NCI-H2196 treated with DMSO at 0.1 percent for 48 hours (cell line): ENCODE measurements at regions not wholly inside any gene's neighbourhood (a gene's known extent, or its start where the extent isn't known, plus 50 kb on each side); places are given as distances from the start of the nearest gene placed in this dataset.

Experiments used
- DNase-seq: peaks from one replicate; lab custom pipeline; 2025; ENCODE audit not compliant: unreplicated experiment; lab: John Stamatoyannopoulos, UW

DNA sequence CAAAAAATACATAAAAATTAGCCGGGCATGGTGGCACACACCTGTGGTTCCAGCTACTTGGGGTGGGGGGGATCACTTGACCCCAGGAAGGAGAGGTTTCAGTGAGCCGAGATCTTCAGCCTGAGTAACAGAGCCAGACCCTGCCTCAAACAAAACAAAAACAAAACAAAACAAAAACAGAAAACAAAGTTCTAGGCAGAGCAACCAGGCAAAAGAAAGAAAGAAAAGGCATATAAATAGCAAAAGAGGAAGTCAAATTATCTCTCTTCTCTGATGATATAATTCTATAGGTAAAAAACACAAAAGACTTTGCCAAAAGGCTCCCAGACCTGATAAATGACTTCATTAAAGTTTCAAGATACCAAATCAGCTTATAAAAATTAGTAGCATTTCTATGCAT, 446.9 kb downstream of the HAO1 start:
- DNase-seq, result no peak

DNA sequence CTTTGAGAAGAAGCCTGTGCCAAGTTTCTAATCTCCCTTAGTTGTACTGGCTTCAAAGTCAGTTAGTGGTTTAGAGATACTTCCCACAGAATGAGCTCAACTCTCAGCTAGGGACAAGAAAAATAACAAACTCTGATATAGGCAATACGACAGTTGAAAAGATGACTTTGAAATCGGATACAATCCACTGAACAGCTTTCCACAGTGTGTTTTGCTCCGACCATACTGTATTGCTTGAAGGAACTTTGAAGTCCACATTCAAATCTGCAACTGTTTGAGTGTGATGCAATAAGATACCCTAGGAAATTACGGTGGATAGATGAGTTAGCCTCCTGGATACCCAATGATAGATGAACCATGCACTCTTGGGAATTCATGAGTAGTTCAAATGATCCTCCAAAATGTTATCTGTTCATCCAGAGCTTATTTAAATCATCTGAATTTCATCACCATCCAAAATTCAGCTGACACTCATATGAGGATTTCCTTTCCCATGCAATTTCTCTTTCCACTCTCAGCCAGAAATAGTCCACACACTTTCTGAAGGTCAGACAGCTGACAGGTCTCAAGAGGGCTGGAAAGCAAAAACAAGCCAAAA, 443.8 kb downstream of the HAO1 start:
- no peak for DNase-seq

DNA sequence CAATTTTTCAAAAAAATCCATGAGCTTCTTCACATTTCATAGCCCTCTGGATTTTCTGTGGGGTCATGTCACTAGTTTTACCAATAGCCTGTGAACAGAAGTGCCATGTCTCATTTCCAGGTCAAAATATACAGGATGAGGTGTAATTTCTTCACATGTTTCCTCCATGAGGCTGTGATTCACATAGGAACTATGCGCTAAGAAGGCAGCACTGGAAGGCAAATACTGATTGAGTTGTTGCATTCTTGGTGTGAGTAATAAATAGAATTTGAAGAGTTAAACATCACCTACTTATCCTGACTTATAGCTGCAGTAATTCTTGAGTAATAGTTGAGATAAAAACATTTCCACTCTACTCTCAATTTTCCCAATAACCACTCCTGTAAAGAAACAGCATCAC, 442.3 kb downstream of the HAO1 start:
- DNase-seq, result no peak

DNA sequence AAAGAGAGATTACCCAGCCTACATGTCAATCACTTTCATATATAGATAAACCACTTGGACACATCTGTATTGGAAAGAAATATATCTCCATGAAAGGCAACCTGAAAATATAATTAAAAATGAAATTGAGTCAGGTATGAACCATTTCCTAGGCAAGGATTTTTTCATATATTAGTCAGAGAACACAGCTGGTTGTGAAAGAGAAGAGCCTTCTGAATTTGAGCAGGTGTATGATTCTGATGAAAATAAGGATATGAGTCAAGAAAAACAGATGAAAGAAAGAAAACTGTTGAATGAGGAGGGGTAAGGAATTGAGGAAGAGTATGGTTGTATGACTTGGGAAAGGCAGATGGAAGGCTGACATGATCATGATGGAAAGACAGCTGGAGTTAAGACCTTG, 441.1 kb downstream of the HAO1 start:
- DNase-seq, result no peak

DNA sequence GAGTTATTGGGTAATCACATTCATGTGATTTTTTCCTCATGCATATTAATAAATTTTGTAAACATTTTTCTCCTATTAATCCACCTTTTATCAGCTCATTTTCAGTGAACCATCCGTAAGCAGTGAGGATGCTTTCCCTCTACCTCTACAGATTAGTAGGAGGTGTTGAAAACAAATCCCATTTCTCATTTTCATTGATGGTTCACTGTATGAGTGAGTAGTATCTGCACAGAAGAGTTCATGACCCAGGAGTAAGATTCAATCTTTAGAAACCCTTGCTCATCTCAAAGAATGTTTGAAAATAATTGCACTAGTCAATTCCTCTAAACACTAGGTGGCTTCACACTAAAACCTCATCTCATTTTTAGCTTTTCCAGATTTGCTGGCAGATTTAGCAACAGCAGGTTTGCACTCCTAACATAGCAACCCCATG, 440.0 kb downstream of the HAO1 start:
- no peak for DNase-seq

DNA sequence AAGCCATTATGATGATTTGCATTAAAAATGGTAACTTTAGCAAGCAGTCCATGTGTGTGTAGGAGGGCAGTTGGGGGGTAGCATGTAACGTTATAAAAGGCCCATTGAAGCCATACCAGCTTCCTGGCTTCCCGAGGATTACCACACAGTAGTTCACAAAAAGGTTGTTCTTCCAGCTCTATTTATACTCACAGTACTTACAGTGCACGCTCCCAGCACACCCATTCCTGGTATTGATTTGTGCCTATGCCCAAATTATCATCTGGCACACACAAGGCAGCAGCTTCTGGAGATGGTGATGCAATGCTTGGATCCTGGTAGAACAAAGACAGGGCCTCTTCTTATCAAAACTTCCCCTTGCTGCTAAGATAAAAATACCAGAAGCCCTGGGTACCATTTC, 436.8 kb downstream of the HAO1 start:
- DNase-seq, result no peak

DNA sequence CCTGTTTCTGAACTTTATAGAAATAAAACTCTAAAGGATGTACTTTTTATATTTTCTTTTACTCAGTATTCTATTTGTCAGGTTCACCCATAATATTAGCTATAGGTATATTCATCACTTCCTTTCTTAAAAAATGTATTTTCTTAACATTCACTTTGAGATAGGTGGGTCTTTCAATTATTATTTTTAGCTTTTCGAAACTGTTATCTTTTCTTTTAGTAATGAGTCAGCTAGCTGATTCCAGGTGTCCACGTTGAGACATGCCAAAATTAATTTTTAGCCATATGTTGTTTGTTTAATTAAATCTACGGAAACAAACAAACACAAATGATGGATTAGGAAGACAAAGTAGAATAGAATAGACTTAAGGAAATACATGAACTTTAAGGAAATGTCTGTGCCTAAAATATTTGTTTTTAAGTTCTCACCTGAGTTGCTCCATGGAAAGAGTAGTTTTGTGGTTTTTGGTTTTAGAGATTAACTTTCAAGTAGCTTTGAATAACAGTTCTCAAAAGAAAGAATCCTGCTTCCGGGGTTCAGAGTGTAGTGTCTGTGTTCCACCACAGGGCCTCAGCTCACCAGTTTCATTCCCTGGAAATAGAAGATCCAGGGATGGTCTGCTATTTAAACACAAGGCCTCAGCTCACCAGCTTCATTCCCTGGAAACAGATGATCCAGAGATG, 435.0 kb downstream of the HAO1 start:
- DNase-seq, result no peak

DNA sequence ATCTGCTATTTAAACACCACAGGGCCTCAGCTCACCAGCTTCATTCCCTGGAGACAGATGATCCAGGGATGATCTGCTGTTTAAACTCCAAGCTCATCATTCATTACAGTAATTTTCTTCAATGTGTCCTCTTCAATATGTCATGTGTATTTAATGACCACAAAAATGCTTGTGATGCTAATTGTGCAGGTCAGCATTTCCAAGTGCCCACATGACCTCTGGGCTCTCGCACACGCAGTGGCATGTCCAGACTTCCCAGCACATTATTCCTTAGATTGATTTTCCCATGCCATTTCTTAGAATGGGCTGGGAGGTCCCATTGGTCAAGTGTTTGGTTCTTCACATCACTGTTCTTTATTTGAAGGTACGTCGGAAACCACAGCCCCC, 434.4 kb downstream of the HAO1 start:
- no peak for DNase-seq

DNA sequence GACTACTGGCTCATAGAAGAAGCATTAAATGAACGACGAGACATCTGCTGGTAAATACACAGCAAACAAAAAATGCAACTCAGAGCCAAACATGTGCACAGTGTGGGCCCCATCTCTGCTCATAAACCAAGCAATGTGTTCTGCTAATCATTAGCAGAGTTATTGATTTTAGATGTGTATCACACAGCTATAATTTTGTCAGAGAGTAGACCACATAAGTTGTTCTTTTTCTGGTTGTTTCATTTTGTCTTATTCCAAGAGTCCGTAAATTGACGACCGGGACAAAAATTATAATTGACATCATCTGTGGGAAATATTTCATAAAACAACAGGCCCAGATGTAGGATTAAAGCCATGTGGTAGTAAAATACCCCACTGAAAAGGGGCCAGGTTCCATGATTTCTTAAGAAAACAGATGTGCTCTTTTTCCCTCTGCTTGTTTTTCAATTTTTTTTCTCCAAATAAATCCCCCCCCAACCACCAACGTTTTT, 423.6 kb downstream of the HAO1 start:
- no peak for DNase-seq

DNA sequence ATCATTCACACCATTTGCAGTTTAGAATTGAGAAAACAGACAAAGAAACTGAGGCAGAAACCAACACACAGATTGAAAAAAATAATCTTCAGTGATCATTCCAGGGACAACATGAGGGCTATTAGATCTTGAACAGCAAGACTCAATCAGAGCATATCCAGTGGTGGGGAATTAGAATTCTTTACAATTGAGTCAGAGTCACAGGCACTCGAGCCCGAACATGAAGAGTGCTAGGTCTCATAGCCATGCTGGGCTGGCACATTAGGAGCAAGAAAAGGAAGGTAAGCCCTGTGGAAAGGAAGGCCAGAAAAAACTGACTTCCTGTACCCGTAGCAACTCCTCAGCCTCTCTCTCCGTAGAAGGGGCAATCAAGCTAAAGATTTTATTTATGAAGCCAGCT, 419.9 kb downstream of the HAO1 start:
- DNase-seq, result no peak

DNA sequence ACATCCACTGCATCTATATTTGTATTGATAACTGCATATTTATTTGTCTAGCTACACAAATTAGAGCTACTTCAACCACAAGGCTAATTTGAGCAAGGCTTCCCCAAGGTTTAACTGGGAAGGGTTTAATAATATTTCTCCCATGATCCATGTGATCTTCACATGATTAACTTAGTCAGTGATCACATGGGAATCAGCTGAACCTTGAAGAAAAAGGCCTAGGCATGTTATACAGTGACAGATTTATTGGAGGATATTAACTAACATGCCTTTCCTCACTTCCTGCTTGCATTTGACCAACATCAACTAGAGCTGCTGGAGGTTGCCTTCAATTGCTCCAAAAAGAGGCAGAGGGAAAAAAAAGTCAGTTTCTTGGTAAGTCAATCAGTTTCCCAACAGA, 417.0 kb downstream of the HAO1 start:
- DNase-seq, result no peak

DNA sequence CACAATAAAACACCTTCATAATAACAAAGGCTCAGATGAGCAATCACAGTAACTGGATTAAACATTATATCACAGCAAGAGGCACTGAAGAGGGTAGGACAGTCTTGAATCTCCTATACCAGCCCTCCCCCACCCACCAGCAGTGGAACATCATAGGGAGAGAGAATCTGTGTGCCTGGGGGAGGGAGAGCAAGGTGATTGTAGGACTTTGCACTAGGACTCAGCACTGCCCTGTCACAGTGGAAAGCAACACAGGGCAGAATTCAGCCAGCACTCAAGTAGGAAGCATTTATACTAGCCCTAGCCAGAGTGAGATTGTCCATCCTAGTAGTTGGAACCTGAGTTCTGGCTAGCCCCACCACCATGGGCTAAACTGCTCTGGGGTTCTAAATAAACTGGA, 400.2 kb downstream of the HAO1 start:
- DNase-seq, result no peak

DNA sequence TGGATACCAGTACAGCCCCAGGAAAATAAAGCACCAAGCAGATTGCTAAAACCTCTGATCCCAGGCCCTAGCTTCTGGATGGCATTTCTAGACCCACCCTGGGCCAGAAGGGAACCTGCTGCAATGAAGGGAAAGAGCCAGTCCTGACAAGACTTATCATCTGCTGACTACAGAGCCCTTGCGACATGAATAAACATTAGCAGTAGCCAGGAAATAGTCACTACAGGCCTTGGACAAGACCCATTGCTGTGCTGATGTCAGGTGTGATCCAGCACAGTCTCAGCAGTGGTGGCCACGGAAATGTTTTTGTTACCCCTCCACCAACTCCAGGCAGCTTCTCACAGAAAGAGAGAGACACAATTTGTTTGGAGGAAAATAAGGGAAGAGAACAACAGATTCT, 399.3 kb downstream of the HAO1 start:
- DNase-seq, result no peak

DNA sequence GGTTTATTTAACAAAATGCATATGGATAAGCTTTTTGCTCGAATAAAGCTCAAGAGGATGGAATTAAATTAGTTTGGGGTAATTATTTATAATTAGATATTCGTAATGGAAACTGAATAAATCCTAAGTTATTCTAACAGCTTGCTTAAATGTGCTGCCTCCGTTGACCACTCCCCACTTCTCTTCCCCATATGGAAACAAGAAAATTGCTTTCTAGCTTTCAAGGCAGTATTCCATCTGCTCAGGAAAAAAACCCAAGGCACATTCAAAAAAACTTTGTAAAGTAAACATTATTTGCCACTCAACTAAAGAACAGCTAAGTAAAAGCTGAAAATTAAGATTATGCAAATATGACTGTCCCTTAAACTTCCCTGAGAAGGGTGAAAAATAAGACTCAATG, 369.2 kb downstream of the HAO1 start:
- no peak for DNase-seq

DNA sequence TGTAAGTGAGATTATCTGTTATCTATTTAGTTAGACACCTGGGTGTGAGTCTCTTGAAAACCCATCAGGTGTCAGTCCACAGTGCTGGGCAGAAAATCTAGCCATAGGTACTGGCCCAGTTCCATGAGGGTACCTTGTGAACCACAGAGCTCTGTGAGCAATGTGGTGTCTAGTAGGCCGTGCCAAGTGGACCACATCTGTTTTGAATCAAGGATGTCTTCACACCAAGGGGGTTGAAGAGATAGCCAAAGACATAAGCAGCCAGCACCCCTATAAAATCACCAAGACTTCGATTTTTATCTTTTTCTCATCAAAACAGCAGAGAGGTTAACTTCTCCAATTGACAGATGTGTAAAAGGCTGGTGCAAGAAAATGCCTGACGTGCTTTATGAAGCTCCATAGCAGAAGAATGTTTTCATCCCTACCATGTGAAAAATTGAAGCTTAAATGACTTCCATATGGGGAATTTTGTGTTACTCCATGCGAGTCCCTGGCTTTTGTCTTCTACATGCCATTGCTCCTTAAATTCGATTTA, 368.7 kb downstream of the HAO1 start:
- no peak for DNase-seq

DNA sequence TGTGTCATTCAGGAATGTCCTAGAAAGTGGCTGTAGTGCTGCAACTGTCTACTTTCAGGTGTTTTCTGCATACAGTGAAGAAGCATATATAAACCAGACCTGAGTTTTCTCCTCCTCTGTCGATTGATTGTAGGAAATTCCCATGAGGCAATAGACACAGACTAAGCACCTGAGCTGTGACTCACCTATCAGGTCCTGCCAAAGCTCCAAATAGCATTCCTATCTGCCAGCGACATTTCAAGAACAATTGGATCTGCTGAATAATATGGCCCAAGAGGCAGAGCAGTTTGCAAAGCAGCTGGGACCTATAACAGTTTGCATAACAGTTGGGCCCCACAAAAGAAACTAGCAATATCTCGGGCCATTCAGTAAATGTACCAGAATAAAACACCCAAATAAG, 360.4 kb downstream of the HAO1 start:
- no peak for DNase-seq

DNA sequence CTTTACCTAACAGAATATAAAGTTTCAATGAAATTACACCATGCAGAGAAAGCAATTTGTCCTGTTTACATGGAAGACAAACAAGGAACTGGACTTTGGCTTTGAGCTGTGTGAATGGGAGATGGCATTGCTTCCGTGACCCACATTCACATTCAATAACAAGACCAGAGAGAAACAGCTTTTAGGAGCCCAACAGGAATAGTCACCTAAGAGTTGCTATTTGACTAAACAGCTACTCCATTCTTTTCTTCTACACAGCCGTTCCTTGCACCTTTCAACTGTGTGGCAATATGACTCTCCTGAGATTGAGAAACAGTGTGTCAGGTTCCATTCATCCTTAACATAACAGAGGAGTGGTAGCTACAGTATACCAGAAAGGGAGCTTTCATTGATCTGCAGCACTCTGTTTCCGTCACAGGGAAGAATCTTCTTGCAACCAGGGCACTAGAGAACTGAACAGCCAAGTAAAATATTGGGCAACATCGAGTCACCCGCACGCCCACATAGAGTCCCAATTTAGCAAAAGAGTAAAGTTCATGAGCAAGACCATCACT, 355.1 kb downstream of the HAO1 start:
- no peak for DNase-seq

DNA sequence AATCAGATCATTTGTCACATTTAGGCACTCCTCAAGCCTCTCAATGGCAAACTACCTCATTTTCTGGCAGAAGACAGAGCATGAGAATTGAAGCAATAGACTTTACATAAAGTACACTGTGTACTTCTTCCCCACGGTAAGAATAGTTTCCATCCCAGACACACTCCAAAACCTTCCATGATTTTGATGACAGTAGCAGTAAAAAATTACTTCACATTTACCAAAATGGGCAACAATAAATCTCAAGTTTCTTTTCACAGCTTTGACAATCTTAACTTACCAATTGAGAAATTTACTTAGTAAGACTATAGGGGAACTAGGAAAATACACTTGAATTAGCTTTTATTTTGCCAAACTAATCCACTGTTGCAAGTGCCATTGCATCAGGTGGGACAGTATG, 353.8 kb downstream of the HAO1 start:
- DNase-seq, result no peak

DNA sequence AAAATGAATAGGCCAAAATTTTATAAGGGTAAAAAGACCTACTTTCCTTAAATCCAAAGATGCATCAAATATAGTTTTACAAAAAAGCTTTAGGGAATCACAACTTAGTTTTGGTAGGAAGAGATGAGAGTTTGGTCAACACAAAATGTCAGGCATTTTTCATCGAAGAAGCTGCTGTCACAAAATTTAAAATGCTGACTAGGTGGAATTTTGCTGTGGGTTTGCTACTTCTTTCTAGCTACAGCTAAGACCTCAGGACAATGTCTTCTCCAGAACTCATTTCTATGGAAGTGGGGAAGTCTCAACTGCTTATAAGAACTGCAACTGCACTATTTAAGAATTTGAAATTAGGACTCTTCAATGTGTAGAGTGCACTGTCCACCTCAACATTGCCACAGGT, 351.1 kb downstream of the HAO1 start:
- DNase-seq, result no peak

DNA sequence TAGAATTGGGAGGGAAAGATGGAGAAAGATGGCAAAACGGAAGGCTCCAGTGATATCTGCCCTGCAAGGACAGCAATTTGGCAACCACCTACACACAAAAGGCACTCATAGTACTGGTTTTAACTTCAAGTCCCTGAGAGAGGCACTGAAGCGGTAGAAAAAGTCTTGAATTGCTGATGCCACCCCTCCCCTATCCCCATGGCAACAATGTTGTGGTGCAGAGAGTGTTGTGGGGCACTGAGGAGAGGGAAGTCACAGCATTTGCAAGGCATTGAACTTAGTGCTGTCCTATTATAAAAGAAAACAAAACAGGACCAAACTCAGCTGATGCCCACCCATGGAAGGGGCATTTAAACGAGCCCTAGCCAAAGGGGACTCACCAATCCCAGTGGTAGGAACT, 343.7 kb downstream of the HAO1 start:
- DNase-seq, result no peak

DNA sequence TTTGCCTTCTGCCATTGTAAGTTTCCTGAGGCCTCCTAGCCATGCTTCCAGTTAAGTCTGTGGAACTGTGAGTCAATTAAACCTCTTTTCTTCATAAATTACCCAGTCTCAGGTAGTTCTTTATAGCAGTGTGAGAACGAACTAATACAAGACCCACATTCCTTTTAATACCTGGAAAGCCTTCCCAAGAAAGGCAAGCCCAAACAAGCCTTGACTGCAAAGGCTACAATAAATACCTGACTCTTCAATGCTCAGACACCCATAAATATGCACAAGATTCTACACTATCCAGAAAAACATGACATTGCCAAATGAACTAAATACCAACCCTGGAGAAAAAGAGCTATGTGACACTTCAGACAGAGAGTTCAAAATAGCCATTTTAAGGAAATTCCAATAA, 338.8 kb downstream of the HAO1 start:
- DNase-seq, result no peak

DNA sequence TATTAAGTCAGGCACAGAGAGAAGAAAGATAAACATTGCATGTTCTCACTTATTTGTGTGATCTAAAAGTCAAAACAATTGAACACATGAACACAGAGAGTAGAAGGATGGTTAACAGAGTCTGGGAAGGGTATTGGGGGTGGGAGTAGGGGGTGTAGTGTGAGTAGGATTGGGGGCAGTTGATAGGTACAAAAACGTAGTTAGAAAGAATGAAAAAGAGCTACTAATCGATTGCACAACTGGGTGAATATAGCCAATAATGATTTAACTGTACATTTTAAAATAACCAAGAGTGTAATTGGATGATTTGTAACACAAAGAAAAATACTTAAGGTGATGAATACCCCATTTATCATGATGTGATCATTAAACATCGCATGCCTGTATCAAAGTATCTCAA, 333.3 kb downstream of the HAO1 start:
- DNase-seq, result no peak

DNA sequence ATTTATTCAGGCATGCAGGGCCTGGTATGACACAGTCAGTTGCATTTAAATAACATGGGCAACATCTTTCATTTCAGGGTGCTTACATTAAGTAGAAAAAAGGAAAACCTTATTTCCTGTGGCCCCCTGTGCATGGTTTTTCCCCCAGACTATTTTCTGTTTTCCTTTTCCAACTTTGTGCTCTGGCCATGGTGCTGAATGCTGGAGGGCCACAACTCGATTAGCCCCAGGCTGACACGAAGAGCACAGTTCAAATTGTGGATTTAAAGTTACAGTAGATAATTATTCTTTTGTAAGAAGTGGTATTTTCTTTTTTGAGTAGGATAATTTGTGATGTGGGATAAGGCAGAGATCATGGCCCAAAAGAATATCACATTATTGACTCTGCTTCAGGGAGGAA, 332.0 kb downstream of the HAO1 start:
- no peak for DNase-seq
